Activated T-helper 2 cell treated with anti-CD3 and anti-CD28 coated beads, Interferon-gamma antibody, Interleukin-2, Interleukin-4, amounts not matched to agents 10 μg/mL and 5 μg/mL and 100 μg/mL, durations not matched to agents 14 hours and 24 hours and 36 hours (primary cell): ENCODE measurements at regions not wholly inside any gene's neighbourhood (a gene's known extent, or its start where the extent isn't known, plus 50 kb on each side); places are given as distances from the start of the nearest gene placed in this dataset.

Source experiments
- DNase-seq: peaks from one replicate; pipeline ENCODE4 v3.0.0; 2021; ENCODE audit warnings: low spot score
- H3K27ac Mint-ChIP-seq: one replicate; pipeline ENCODE4 v1.8.0; 2021; ENCODE audit warnings: mixed read lengths
- H3K27me3 Mint-ChIP-seq: one replicate; pipeline ENCODE4 v1.8.0; 2021; ENCODE audit warnings: low read depth, mixed read lengths
- H3K36me3 Mint-ChIP-seq: one replicate; pipeline ENCODE4 v1.8.0; 2021; ENCODE audit warnings: low read depth, mixed read lengths
- H3K4me1 Mint-ChIP-seq: one replicate; pipeline ENCODE4 v1.8.0; 2021; ENCODE audit warnings: low read depth, mixed read lengths
- H3K4me3 Mint-ChIP-seq: one replicate; pipeline ENCODE4 v1.8.0; 2021; ENCODE audit warnings: low read depth, mild to moderate bottlenecking, moderate library complexity, mixed read lengths
- H3K9me3 Mint-ChIP-seq: one replicate; pipeline ENCODE4 v1.8.0; 2021; ENCODE audit warnings: mixed read lengths
- intact Hi-C: fragments of 100-400 bp; cut with micrococcal nuclease; formaldehyde crosslinking; loops from one replicate; pipeline ENCODE4 v1.15.1; 2023

DNA sequence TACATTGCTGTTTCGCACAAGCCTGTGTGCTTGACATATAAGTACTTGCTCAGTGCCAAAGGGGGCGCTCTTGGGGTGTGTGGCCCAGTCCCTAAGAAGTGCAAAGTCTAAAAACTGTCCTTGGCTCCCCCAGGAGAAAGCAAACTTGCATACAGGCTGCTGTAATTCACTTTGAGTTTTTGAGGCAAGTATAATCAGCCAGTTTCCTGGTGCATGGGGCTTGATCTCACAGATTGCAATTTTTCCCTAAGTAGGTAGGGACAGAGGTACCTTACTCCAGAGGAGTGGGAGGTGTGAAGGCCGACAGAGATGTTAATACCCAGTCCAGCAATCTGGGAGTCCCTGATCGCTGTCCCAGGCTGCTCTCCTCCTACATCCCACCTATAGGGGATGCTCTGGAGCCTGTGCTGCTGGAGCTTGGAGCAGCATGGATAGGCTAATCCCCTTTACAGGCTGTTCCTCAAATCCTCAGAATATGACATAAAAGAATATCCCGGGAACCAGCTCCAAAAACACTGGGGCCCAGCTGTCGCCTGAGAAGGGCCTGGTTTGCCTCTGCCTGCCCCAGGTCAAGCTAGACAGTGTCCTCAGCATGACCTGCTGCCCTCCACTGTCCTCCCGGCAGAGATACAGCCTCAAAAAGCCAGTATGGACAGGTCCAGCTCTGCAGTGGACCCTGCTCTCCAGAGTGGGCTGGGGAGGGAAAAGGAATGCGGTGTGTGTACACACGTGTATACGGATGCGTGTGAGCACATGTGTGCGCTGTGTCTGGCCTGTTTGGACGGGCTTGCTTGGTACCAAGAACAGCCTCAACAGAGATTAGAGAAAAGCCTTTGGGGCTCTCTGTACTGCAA lies 136.5 kb upstream of the HAAO start:
- intact Hi-C loops: no loop called here
- H3K4me3 Mint-ChIP-seq: no peak overlapping the region
- no peak overlapping the region for H3K27ac Mint-ChIP-seq
- H3K27me3 Mint-ChIP-seq: peaks cover 1% of the 10 kb centered on the region
- no peaks in the 10 kb centered on the region for H3K9me3 Mint-ChIP-seq
- no peaks in the 10 kb centered on the region for H3K4me1 Mint-ChIP-seq
- H3K36me3 Mint-ChIP-seq: no peaks in the 10 kb centered on the region
- no peak for DNase-seq

DNA sequence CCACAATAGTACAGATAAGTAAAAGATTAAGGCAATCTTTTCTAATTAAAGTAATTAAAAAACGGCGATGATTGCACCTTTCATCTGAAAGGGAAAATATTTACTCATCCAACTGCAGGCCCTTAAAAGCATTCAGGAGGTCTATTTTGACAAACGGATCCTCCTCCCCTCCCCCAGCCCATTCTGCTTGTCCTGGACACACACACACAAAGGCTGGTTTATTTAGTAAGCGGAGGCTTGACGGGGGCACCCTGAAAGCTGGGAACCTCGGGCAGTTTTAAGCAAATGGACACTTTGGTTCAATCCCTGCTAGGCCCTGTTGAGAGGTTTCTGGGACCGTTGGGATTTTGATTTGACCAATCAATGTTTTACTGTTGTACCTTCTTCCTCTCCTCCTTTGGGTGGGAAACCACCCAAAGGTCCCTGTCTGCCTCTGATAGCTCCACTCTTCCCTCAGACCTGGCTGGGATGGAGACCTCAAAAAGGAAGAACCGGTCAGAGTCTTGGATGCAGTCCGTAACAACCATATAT lies 135.8 kb upstream of the HAAO start:
- H3K4me3 Mint-ChIP-seq: no peak overlapping the region
- H3K4me1 Mint-ChIP-seq: no peaks in the 10 kb centered on the region
- peaks cover 1% of the 10 kb centered on the region for H3K27me3 Mint-ChIP-seq
- no peak for DNase-seq
- intact Hi-C loops: no loop called here
- H3K9me3 Mint-ChIP-seq: no peaks in the 10 kb centered on the region
- H3K27ac Mint-ChIP-seq: no peak overlapping the region
- no peaks in the 10 kb centered on the region for H3K36me3 Mint-ChIP-seq

DNA sequence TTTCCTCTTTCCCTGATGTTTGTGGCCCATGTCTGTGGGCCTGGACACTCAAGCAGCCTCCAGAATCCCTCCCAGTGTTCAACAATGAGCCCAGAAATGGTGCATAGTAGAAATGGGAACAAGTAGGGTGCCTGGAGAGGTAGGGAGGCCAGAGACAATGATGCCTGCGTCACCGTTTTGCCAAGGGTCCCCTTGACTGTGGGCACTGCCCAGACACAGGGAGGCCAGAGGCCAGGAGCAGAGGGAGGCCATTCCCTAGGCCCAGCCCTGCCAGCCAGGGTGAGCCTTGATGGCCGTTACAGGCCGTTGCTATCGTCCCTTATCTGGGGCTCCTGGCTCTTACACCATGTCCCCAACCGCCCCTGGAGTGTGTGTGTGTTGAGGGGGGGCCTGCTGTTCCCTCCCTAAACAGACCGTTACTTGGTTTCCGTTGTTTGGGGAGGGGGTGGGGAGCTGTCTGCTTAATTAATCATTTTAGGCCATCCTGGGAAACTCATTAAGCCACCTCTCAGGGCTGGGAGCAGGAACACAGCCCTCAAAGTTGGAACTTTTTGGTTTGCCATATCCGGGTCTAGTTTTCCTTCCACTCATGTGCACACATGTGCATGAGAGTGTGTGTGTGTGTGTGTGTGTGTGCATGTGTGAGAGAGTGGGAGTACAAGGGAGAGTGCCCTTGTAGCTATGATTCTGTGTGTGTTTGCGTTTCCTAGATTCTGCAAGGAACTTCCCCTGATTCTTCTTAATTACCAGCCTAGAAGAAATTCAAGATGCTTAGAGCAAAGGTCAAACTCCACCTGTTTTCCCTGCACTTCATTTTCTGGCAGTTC lies 135.2 kb upstream of the HAAO start:
- H3K9me3 Mint-ChIP-seq: no peaks in the 10 kb centered on the region
- H3K4me1 Mint-ChIP-seq: no peaks in the 10 kb centered on the region
- no peak overlapping the region for H3K27ac Mint-ChIP-seq
- peaks cover 1% of the 10 kb centered on the region for H3K27me3 Mint-ChIP-seq
- no peaks in the 10 kb centered on the region for H3K36me3 Mint-ChIP-seq
- H3K4me3 Mint-ChIP-seq: no peak overlapping the region
- intact Hi-C loops: no loop called here
- DNase-seq: no peak

DNA sequence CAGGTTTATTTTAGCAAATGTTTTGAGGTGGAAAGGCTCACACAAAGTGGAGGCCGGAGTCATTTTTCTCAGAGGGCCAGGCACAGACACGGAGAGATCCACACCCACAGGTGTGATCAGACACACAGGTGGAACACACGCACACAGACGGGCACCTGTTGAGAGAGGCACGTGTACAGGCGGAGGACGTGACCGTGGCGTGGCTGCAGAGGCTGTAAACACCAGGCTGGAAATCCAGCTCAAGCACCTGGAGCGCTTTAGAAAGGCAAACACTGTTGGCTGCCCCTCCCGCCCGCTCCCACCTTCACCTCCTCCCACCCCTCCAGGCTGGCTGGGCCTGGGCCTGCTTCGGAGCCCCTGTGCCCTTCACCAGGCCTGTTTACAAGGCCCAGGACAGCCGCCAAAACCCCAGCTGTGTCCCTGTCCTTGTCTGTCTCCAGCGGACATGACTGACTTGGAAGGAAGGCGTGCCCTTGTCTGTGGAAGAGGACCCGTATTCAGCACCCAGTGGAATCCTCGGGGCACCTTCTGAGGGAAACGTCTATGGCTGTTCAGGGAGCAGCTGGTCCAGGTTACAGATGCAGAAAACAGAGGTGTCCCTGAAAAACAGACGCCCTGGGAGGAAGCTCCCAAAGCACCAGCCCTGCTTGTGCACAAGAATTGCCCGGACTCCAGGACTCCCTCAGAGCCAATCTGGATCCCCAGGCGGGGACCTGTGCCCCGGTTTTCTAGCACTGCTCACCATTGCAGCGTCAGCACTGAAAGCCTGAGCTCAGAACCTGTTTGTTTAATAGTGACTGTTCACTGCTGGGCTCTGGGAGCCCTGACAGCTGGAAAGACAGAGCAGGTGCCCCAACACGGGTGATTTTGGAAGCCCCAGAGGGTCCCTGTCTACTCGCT lies 134.3 kb upstream of the HAAO start:
- intact Hi-C loops: no loop called here
- H3K27ac Mint-ChIP-seq: no peak overlapping the region
- H3K9me3 Mint-ChIP-seq: no peaks in the 10 kb centered on the region
- no peaks in the 10 kb centered on the region for H3K4me1 Mint-ChIP-seq
- no peak for DNase-seq
- H3K27me3 Mint-ChIP-seq: peaks cover 1% of the 10 kb centered on the region
- H3K36me3 Mint-ChIP-seq: no peaks in the 10 kb centered on the region
- H3K4me3 Mint-ChIP-seq: no peak overlapping the region

DNA sequence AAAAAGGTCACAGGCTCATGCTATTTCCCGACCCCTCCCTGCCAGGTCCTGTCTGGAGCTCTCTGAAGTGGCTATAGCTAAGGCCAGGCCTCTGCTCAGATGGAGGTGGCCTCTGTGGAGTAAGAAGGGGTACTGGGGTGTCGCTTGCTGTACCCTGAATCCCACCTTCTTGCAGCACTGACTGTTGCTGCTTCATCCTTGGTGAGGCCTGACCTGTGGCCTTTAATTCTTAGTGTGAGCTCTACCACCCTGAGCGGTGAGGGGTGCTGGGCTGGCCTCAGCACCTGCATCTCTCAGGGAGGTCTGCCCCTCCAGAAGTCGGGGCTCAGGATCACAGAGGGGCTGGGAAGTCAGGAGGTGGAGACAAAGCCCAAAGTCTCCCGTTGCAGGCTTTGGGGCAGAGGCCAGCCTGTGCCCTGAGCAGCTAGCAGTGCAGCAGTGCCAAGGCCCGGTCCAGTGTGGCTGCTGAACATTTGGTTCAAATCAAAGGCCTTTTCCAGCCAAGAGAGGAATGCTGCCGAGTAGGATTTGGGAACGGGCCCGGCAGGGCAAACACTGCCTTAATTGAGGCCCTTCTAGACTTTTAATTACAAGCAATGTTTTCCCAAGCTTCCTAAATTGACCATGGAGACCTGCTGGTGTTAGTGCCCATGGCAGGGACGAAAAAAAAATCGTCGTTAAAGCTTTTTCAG lies 133.5 kb upstream of the HAAO start:
- DNase-seq: no peak
- no peak overlapping the region for H3K27ac Mint-ChIP-seq
- H3K4me1 Mint-ChIP-seq: no peaks in the 10 kb centered on the region
- no peaks in the 10 kb centered on the region for H3K36me3 Mint-ChIP-seq
- H3K27me3 Mint-ChIP-seq: no peaks in the 10 kb centered on the region
- intact Hi-C loops: no loop called here
- no peaks in the 10 kb centered on the region for H3K9me3 Mint-ChIP-seq
- H3K4me3 Mint-ChIP-seq: no peak overlapping the region

DNA sequence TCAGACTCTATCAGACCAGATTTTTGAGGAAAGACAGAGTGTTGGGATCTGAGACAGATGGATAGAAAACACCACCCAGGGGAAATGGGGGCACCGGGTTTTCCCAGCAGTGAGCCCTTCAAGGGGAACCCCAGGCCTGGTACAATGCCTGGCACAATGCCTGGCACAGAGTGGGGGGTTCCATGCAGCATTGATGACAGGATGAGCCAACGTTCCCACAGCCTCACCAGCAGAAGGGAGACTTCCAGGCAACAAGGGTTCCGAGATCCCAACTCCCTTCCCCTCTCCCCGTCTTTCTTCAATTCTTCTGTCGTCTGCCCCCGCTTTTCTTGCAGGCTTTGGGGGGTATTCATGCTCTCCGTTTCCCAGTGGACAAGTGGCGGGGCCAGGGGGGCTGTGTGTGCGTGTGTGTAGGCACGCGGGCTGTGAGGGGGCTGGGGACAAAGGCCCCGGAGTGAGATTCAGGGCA lies 132.1 kb upstream of the HAAO start:
- no peak for DNase-seq
- Mint-ChIP-seq H3K4me3 (no peak overlapping the region), H3K27me3 (no peaks in the 10 kb centered on the region), H3K36me3 (no peaks in the 10 kb centered on the region), H3K9me3 (no peaks in the 10 kb centered on the region), H3K4me1 (no peaks in the 10 kb centered on the region), H3K27ac (no peak overlapping the region)
- intact Hi-C loops: no loop called here

DNA sequence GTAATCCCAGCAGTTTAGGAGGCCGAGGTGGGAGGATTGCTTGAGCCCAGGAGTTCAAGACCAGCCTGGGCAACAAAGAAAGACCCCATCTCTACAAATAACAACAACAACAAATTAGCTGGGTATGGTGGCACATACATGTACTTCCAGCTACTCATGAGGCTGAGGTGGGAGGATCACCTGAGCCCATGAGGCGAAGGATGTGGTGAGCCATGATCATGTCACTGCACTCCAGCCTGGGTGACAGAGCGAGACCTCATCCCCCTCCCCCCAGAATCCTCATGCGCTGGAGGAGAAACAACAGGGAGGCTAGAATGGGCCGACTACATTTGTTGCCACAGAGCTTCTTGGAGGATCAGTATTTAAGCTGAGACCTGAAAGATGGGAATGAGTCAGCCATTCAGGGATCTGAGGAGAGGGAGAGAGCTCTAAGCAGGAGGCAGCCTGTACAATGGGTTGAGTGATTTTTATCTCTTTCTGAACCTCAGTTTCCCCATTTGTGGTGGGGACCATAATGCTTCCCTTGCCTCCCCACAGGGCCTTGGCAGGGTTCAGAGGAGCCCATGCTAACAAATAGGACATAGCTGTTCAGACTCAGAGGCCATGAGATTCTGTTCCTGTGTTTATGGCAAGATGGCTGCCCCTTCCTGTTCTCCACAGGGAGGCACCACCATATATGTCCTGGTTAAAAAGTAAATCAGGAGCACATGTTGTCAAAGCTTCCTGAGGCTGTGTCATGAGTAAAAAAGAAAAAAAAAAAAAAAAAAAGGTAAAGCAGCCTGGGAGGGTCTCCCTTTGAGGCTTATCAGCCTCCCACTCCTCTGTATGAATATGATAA lies 131.4 kb upstream of the HAAO start:
- no peaks in the 10 kb centered on the region for H3K4me1 Mint-ChIP-seq
- no peak overlapping the region for H3K27ac Mint-ChIP-seq
- intact Hi-C loops: no loop called here
- DNase-seq: no peak
- no peaks in the 10 kb centered on the region for H3K36me3 Mint-ChIP-seq
- no peaks in the 10 kb centered on the region for H3K9me3 Mint-ChIP-seq
- no peak overlapping the region for H3K4me3 Mint-ChIP-seq
- H3K27me3 Mint-ChIP-seq: no peaks in the 10 kb centered on the region

DNA sequence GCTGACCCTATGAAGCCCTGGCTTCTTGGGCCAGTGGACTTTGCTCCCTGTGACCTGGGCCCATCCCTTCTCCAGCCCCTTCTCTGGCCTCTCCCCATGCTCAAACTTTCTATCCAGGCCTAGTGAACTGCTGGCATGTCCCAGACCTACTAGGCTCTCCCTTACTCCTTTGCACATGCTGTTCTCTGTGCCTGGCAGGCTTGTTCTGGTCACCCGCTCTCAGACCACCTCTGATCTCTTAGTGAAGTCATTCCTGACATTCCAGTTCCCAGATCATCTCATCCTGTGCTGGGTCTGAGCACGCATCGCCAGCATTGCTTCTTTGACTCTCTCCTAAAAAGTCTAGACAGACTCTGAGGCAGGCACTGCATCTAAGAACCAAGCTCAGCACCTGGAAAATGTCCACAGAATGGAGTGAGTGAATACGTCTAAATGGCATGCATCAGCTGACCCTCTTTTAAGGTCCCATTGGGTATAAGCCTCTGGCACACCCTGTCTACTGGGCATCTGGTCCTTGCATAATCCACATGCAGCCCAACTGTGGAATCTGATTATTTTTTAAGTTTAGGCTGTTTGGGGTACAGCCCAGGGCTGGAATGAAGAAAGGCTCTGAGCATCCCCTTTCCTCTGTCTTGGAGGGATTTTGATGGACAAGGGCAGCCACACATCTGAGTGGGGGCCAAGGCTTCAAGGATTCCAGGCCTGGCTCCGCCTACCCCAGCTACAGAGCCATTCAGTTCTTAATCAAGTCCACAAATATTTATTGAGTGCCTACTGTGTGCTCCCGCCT lies 130.6 kb upstream of the HAAO start:
- Mint-ChIP-seq H3K4me3 (no peak overlapping the region), H3K27me3 (peaks cover 1% of the 10 kb centered on the region), H3K4me1 (peaks cover 1% of the 10 kb centered on the region), H3K36me3 (no peaks in the 10 kb centered on the region), H3K9me3 (no peaks in the 10 kb centered on the region), H3K27ac (no peak overlapping the region)
- DNase-seq: no peak
- intact Hi-C loops: no loop called here

DNA sequence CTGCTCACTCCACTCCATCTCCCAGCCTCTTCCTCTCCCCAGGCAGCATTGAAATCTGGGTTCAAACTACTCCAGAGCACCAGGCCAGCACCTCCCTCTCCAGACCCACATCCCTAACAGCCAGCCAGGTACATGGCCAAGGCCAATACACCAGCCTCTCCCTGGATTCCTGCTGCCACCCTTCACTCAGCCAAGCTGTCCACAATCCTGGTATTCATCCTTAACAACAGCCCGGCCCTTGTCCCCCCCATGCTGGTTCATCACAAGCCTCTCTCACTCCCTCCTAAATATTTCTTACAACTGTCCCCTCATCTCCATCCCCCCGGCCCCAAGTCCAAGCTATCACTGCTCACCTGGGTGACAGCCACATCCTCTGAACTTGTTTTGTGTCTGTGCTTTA lies 129.9 kb upstream of the HAAO start:
- Mint-ChIP-seq H3K27ac (no peak overlapping the region), H3K9me3 (no peaks in the 10 kb centered on the region), H3K36me3 (no peaks in the 10 kb centered on the region), H3K4me1 (peaks cover 2% of the 10 kb centered on the region), H3K27me3 (peaks cover 1% of the 10 kb centered on the region), H3K4me3 (no peak overlapping the region)
- intact Hi-C loops: no loop called here
- DNase-seq: no peak

DNA sequence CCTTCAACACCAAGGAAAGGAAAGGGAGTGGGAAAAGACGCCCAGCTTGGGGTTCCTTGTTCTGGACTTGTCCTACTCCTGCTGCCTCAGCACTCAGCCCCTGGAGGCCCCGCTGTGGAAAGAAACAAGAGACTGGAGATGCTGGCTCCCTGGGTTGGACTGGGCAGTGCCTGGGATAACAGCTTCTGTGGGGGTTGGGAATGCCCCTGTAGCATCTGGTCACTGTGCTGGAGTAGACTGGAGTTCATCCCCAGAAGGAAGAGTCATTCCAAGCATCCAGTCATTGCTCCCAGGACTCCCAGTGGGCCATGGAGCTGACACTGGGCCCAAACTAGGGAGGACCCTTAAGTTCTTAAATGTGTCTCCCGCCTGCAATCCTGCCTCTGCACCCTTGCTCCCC lies 129.3 kb upstream of the HAAO start:
- H3K27ac Mint-ChIP-seq: no peak overlapping the region

DNA sequence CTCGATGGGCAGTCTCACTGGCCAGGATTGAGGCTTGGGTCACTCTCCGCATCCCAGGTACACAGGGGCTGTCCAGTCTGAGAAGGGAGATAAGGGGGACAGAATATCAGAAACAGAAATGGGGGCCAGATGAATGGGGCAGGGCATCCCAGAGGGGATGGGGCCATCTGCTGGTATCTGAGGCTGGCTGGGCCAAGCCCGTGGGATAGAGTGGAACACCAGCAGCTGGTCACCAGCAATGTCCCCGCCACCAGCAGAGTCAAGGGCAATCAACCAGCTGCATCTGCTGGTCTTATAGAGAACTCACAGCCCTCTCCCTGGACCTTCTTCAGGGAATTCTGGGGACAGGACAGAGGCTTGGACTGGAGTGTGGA lies 128.8 kb upstream of the HAAO start:
- intact Hi-C loops: no loop called here
- Mint-ChIP-seq H3K27ac (no peak overlapping the region), H3K4me3 (no peak overlapping the region), H3K9me3 (no peaks in the 10 kb centered on the region), H3K4me1 (peaks cover 2% of the 10 kb centered on the region), H3K36me3 (no peaks in the 10 kb centered on the region), H3K27me3 (peaks cover 1% of the 10 kb centered on the region)
- DNase-seq: no peak

More for the DNA sequence above, 129.3 kb upstream of the HAAO start:
- DNase-seq: no peak
- Mint-ChIP-seq H3K36me3 (no peaks in the 10 kb centered on the region), H3K27me3 (peaks cover 1% of the 10 kb centered on the region), H3K4me1 (peaks cover 2% of the 10 kb centered on the region), H3K9me3 (no peaks in the 10 kb centered on the region), H3K4me3 (no peak overlapping the region)
- intact Hi-C loops: no loop called here
